ENCODE measurements at regions not wholly inside any gene's neighbourhood (a gene's known extent, or its start where the extent isn't known, plus 50 kb on each side); places are given as distances from the start of the nearest gene placed in this dataset.

DNA sequence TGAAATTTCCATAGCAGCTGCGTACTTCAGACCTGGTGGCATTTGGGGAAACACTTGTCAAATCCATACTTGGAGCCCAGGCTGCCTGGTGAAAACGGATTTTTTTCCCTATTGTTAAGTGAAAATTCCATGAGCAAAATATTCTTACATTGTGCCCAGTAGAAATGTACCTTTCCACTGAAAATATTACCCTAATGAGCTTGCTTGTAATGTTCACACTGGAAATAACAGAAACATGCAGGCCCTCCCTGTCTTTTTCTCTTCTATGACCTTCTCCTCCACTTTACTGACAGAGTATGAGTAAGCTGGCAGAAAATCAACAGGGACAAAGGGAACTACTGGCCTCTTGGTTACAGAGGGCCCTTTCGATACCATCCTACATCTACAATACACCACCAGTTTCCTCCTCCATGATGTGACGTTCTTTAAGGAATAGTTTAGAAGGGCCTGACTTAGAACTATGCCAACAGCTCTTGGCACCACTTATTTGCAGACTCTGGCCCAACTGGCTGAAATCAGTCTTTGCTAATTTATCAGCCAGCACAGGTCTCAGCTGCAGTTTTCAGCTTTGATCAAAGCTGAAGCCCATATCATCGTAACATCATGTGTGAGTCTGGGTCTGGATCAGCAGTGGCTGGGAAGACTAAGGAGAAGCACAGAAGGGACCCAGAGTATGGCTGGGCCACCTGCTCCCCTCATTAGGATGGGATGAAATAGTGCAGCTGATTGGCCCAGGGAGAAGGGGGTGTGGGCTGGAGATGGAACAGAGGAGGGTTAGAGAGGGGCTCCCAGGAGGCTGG lies 272.2 kb upstream of the ID2 start:
- TF ChIP-seq, protein P1, sequence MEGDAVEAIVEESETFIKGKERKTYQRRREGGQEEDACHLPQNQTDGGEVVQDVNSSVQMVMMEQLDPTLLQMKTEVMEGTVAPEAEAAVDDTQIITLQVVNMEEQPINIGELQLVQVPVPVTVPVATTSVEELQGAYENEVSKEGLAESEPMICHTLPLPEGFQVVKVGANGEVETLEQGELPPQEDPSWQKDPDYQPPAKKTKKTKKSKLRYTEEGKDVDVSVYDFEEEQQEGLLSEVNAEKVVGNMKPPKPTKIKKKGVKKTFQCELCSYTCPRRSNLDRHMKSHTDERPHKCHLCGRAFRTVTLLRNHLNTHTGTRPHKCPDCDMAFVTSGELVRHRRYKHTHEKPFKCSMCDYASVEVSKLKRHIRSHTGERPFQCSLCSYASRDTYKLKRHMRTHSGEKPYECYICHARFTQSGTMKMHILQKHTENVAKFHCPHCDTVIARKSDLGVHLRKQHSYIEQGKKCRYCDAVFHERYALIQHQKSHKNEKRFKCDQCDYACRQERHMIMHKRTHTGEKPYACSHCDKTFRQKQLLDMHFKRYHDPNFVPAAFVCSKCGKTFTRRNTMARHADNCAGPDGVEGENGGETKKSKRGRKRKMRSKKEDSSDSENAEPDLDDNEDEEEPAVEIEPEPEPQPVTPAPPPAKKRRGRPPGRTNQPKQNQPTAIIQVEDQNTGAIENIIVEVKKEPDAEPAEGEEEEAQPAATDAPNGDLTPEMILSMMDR (conservative IDR thresholded peaks at IDR 0.05; ENCODE audit: low read depth, low read length), result no peak
- DNase-seq (ENCODE audit: low read depth), result no peak
- H3K4me3 ChIP-seq (ENCODE audit: low read length), result no peak overlapping the region

DNA sequence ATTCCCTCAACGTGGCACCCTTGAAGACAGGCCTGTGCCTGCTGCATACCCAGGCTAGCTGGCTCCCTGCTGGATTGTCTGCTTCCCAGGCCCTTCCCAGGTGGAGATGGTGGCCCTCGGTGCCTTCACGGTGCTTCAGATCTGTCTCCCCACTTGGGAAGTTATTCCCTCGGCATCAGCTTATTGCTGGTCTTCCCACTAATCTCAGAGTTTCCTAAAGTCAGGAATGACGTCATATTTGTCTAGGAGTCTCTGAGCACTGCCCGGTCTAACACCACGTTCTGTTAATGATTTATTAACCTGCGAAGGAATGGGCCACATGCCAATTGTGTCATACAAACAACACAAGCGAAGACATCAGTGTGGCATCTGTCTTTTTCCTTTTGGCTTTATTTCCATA lies 269.8 kb upstream of the ID2 start:
- TF ChIP-seq, protein P1 (conservative IDR thresholded peaks at IDR 0.05; ENCODE audit: low read depth, low read length), result no peak
- no peak overlapping the region for H3K4me3 ChIP-seq (ENCODE audit: low read length)
- DNase-seq (ENCODE audit: low read depth), result no peak

DNA sequence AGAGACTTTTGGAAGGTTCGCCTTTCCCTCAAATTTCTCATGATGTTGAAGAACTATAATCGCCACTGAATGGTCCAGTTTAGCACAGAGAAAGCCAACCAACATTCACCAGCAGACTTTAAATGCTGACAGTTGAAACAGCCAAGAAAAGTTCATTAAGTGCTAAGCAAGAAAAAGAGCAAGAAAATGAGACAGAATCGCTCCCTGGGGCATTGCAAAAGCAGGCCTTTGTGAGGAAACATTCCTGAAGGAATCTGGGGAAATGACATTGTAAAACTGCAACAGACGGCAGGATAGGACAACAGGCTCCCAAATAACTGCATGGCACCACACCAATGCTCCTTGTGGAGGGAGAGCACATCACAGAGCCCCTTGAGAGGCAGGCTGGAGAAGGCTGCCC lies 269.3 kb upstream of the ID2 start:
- TF ChIP-seq, protein P1 (conservative IDR thresholded peaks at IDR 0.05; ENCODE audit: low read depth, low read length), result no peak
- no peak for DNase-seq (ENCODE audit: low read depth)
- no peak overlapping the region for H3K4me3 ChIP-seq (ENCODE audit: low read length)

DNA sequence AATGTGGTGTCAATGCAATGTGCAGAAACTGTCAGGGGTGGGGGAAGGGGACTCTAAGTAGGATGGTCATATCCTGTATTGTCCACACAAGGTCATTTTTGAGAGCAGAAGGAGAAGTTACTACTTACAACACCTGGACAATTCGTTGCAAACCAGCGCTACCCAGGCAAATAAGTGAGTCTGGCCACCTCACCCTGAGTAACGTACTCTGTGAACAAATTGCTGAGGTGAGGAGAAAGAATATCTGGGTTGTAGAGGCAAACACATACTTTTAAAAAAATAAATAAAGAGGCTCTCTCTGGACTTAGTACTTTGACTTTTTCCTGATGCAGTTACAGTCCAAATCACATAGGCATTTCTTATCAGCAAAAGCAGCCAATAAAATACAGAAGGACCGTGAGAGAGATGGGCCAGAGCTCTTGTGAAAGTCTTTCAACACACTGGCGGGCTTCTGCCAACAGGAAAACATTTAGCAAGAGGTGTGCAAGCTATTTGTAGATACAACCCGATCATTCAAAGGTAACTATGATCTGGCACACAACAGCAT lies 268.2 kb upstream of the ID2 start:
- TF ChIP-seq, protein P1 (conservative IDR thresholded peaks at IDR 0.05; ENCODE audit: low read depth, low read length), result no peak
- H3K4me3 ChIP-seq (ENCODE audit: low read length), result no peak overlapping the region
- DNase-seq (ENCODE audit: low read depth), result no peak

DNA sequence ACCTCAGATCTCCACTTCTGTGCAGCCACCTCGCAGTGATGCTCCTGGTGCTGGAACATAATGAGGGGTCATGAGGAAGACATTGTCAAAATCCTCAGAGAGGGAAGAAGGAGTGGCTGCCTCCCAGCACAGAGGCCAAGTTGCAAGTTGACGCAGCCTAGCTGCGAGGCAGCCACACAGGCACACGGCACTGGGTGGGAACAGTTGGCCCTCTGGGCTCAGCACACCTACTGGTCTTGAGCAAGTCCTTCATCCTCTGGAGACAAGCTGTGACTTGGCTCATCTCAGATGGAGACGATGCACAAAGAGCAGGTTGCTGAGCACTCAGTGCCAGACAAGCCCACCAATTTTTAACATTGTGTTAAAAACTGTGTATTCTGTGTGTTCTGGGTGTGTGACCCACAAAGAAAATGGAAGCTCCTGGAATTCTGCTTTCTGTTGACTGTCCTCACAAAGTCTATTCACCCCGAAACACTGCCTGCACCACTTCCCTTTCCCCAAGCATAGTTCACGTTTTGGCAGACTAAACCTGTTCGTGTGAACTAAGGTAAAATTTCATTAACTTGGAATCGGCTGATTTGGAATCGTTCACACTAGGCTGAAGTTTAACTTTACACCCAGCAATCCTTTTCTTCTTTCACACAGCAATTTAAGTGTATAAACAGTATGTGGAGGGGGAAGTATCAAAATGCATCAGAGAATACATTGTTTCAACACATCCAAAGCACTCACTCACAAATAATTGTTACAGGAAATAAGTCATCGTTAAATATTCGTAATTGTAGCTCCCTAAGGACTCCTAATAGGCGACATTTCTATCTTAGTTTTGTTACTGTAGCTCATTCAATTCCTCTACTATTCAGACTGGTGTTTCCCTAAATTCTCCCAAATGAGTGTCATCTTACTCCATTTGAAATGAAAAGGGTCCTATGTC lies 266.6 kb upstream of the ID2 start:
- H3K4me3 ChIP-seq (ENCODE audit: low read length), result no peak overlapping the region
- TF ChIP-seq, protein P1 (conservative IDR thresholded peaks at IDR 0.05; ENCODE audit: low read depth, low read length), result no peak
- DNase-seq (ENCODE audit: low read depth), result no peak

DNA sequence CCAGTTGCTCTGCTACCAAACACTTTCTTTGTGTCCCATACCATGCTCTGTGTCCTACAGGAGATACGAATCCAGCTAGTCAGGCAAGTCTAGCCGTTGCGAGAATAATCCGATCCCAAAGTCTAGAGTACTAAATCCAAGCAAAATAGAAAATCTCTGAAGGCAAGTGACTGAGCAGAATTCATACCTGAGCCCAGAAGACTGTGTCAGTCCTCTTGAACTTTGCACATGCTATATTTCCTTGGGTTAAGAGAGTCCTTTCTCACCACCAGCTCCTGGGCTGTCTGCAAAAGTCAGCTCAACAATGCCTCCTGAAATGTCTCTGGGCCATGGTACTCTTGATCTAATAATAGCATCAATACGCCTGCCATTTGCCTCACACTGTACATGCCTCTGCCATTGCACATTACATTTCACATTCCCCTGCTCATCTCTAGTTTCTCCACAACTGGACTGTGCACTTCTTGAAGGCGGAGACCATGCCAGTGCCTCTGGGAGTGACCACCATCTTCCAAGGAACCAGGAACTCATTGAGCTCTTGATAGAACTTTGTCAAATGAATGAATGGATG lies 265.8 kb upstream of the ID2 start:
- DNase-seq (ENCODE audit: low read depth), result no peak
- TF ChIP-seq, protein P1 (conservative IDR thresholded peaks at IDR 0.05; ENCODE audit: low read depth, low read length), result no peak
- no peak overlapping the region for H3K4me3 ChIP-seq (ENCODE audit: low read length)

Measured in retinal pigment epithelial cell (primary cell).